GM12878 (cell line): ENCODE measurements at regions not wholly inside any gene's neighbourhood (a gene's known extent, or its start where the extent isn't known, plus 50 kb on each side); places are given as distances from the start of the nearest gene placed in this dataset.

Experiments
- CHD1 ChIP-seq: IDR thresholded peaks from 2 replicates; pipeline ENCODE4 v1.6.1; 2012; ENCODE audit warnings: low read depth, low read length, improper control_type of control experiment
- E2F4 ChIP-seq: IDR thresholded peaks from 2 replicates; pipeline ENCODE4 v1.6.1; 2012; ENCODE audit warnings: low read depth, low read length, improper control_type of control experiment
- MEF2B ChIP-seq: fragments of 450-650 bp; IDR thresholded peaks from 2 replicates; pipeline ENCODE4 v1.6.1; 2018; ENCODE audit warnings: mild to moderate bottlenecking, moderate library complexity; ENCODE audit not compliant: partially characterized antibody, poor library complexity, severe bottlenecking
- MXI1 ChIP-seq: fragments of 150-350 bp; IDR thresholded peaks from 2 replicates; pipeline ENCODE4 v1.6.1; 2011; ENCODE audit warnings: low read depth, mild to moderate bottlenecking, inconsistent platforms, low read length, improper control_type of control experiment
- NR2F1 ChIP-seq: fragments of 450-650 bp; conservative IDR thresholded peaks from 2 replicates; pipeline ENCODE4 v1.6.1; 2017; ENCODE audit warnings: mild to moderate bottlenecking
- PML ChIP-seq: IDR thresholded peaks from 2 replicates; pipeline ENCODE4 v1.6.1; 2012; ENCODE audit warnings: low read length, inconsistent platforms
- TAF1 ChIP-seq: IDR thresholded peaks from 2 replicates; pipeline ENCODE4 v1.6.1; 2011; ENCODE audit warnings: mild to moderate bottlenecking, low read depth, low read length, borderline replicate concordance
- ZNF592 ChIP-seq: fragments of 450-650 bp; IDR thresholded peaks from 2 replicates; pipeline ENCODE4 v1.6.1; 2017; ENCODE audit warnings: mild to moderate bottlenecking, moderate library complexity
- TF ChIP-seq, protein P1 (sequence below): fragments of 450-650 bp; formaldehyde crosslinking; IDR thresholded peaks from 2 replicates; pipeline ENCODE4 v1.4.0; 2022; ENCODE audit warnings: mild to moderate bottlenecking, moderate library complexity

GRCh38 chr12:131418121-131418520, 292.8 kb upstream of the SFSWAP start (continued):
- no peak for TF ChIP-seq ZNF592
- TF ChIP-seq MEF2B, result no peak
- no peak for TF ChIP-seq MXI1
- TF ChIP-seq E2F4, result no peak
- no peak for TF ChIP-seq NR2F1
- TF ChIP-seq TAF1, result no peak
- TF ChIP-seq, protein P1, sequence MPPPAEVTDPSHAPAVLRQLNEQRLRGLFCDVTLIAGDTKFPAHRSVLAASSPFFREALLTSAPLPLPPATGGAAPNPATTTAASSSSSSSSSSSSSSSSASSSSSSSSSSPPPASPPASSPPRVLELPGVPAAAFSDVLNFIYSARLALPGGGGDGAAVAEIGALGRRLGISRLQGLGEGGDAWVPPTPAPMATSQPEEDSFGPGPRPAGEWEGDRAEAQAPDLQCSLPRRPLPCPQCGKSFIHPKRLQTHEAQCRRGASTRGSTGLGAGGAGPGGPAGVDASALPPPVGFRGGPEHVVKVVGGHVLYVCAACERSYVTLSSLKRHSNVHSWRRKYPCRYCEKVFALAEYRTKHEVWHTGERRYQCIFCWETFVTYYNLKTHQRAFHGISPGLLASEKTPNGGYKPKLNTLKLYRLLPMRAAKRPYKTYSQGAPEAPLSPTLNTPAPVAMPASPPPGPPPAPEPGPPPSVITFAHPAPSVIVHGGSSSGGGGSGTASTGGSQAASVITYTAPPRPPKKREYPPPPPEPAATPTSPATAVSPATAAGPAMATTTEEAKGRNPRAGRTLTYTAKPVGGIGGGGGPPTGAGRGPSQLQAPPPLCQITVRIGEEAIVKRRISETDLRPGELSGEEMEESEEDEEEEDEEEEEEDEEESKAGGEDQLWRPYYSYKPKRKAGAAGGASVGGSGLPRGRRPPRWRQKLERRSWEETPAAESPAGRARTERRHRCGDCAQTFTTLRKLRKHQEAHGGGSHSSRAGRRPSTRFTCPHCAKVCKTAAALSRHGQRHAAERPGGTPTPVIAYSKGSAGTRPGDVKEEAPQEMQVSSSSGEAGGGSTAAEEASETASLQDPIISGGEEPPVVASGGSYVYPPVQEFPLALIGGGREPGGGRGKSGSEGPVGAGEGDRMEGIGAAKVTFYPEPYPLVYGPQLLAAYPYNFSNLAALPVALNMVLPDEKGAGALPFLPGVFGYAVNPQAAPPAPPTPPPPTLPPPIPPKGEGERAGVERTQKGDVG (CRISPR knock-in tag), result no peak
- TF ChIP-seq PML, result no peak
- TF ChIP-seq CHD1, result no peak
